ENCODE measurements at regions not wholly inside any gene's neighbourhood (a gene's known extent, or its start where the extent isn't known, plus 50 kb on each side); places are given as distances from the start of the nearest gene placed in this dataset.

DNA sequence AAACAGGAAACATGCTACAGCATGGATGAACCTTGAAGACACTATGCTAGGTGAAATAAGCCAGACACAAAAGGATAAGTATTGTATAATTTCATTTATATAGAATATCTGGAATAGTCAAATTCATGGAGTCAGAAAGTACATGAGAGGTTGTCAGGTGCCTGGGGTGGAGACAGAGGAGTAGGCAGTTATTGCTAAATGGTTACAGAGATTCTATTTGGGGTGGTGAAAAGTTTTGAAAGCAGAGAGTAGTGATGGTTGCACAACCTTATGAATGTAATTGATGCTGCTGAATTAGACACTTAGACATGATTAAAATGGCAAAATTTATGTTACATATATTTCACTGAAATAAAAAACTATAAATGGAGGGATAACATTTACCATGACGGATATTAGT, 197.4 kb downstream of the VAPA start:
- TF ChIP-seq, protein P1, sequence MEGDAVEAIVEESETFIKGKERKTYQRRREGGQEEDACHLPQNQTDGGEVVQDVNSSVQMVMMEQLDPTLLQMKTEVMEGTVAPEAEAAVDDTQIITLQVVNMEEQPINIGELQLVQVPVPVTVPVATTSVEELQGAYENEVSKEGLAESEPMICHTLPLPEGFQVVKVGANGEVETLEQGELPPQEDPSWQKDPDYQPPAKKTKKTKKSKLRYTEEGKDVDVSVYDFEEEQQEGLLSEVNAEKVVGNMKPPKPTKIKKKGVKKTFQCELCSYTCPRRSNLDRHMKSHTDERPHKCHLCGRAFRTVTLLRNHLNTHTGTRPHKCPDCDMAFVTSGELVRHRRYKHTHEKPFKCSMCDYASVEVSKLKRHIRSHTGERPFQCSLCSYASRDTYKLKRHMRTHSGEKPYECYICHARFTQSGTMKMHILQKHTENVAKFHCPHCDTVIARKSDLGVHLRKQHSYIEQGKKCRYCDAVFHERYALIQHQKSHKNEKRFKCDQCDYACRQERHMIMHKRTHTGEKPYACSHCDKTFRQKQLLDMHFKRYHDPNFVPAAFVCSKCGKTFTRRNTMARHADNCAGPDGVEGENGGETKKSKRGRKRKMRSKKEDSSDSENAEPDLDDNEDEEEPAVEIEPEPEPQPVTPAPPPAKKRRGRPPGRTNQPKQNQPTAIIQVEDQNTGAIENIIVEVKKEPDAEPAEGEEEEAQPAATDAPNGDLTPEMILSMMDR (IDR thresholded peaks at IDR 0.05) = no peak
- TF ChIP-seq POLR2A (IDR thresholded peaks at IDR 0.05) = no peak
